DOHH2 (cell line): ENCODE measurements at regions not wholly inside any gene's neighbourhood (a gene's known extent, or its start where the extent isn't known, plus 50 kb on each side); places are given as distances from the start of the nearest gene placed in this dataset.
"Not testable (repeated sequence)": the region's sequence is repeated elsewhere in the genome, so short reads cannot be mapped to it uniquely, and the experiment has no call there.

ENCODE experiments used
- H3F3A ChIP-seq: fragments of 200-600 bp; sonication (generic), shearing (Covaris generic); 2 replicates; pipeline ENCODE4 v1.6.0; 2016; ENCODE audit warnings: antibody characterized with exemption, mild to moderate bottlenecking; ENCODE audit not compliant: control insufficient read depth, insufficient read depth
- H3K27ac ChIP-seq: fragments of 200-600 bp; sonication (generic); 2 replicates; pipeline ENCODE4 v1.5.1; 2014; ENCODE audit warnings: low read depth, mild to moderate bottlenecking, low read length, moderate library complexity
- H3K27me3 ChIP-seq: fragments of 200-600 bp; sonication (generic); 2 replicates; pipeline ENCODE4 v1.6.1; 2014; ENCODE audit warnings: mild to moderate bottlenecking, low read length, mixed read lengths; ENCODE audit not compliant: control insufficient read depth
- H3K36me3 ChIP-seq: fragments of 200-600 bp; sonication (generic); 2 replicates; pipeline ENCODE4 v1.6.1; 2014; ENCODE audit warnings: mild to moderate bottlenecking, low read length, moderate library complexity, mixed read lengths; ENCODE audit not compliant: control insufficient read depth
- H3K4me1 ChIP-seq: fragments of 200-600 bp; sonication (generic); 2 replicates; pipeline ENCODE4 v1.6.1; 2014; ENCODE audit warnings: mild to moderate bottlenecking, low read length, mixed read lengths; ENCODE audit not compliant: control insufficient read depth
- H3K4me2 ChIP-seq: fragments of 200-600 bp; sonication (generic); 2 replicates; pipeline ENCODE4 v1.6.0; 2014; ENCODE audit warnings: mild to moderate bottlenecking, low read length, moderate library complexity
- H3K4me3 ChIP-seq: fragments of 200-600 bp; sonication (generic); 2 replicates; pipeline ENCODE4 v1.5.1; 2014; ENCODE audit warnings: mild to moderate bottlenecking, low read length, mixed read lengths
- H3K79me2 ChIP-seq: fragments of 200-600 bp; sonication (generic); 2 replicates; pipeline ENCODE4 v1.6.1; 2014; ENCODE audit warnings: mild to moderate bottlenecking, low read length, mixed read lengths; ENCODE audit not compliant: control insufficient read depth
- H3K9me2 ChIP-seq: fragments of 200-600 bp; sonication (generic); replicated peaks from 2 replicates; pipeline ENCODE4 v1.6.1; 2014; ENCODE audit warnings: mild to moderate bottlenecking, low read length, mixed read lengths; ENCODE audit not compliant: control insufficient read depth
- H3K9me3 ChIP-seq: fragments of 200-600 bp; sonication (generic); 2 replicates; pipeline ENCODE4 v1.6.1; 2014; ENCODE audit warnings: antibody characterized with exemption, low read length, mixed read lengths; ENCODE audit not compliant: control insufficient read depth, insufficient read depth
- H4K20me1 ChIP-seq: fragments of 200-600 bp; sonication (generic); 2 replicates; pipeline ENCODE4 v1.6.0; 2014; ENCODE audit warnings: low read depth, mild to moderate bottlenecking, antibody characterized with exemption, low read length, moderate library complexity; ENCODE audit not compliant: control insufficient read depth, insufficient read depth
- EZH2phosphoT487 ChIP-seq: fragments of 200-600 bp; sonication (generic); IDR thresholded peaks from 2 replicates; pipeline ENCODE4 v1.6.1; 2017; ENCODE audit warnings: borderline replicate concordance, mild to moderate bottlenecking, antibody characterized with exemption, low read length, moderate library complexity, mixed read lengths
- TF ChIP-seq, protein P1 (sequence below): fragments of 200-600 bp; sonication (generic); IDR thresholded peaks from one replicate; pipeline ENCODE4 v1.5.1; 2014; ENCODE audit warnings: antibody characterized with exemption, mild to moderate bottlenecking, low read depth, low read length; ENCODE audit not compliant: poor library complexity, severe bottlenecking

DNA sequence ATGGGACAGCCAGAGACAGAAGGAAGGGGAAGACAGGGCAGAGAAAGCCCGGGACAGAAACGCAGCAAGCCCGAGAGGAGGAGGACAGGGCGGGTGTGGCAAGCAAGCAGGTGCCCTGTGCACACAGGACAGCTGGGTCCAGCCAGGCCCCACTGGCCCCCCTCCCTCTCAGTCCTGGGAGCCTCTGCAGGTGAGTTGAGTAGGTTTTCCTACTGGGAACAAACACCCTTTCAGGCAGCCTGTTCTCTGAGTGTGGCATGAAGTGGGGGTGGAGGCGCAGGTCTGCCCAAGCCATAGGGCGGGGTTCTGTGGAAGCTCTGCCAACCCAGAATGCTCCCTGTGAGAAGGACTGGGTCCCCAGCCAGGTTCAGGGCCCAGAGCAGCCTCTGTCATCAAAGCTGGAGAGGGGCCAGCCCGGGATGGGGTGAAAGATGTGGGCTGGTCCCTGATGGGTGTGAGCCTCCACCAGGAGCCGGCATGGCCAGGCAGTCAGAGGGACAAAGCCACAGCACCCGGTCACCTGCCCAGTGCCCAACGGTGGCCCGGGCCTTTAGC is 129.4 kb downstream of the TFCP2L1 start:
- no peaks in the 10 kb centered on the region for H3F3A ChIP-seq
- TF ChIP-seq EZH2phosphoT487, result no peak
- TF ChIP-seq, protein P1, sequence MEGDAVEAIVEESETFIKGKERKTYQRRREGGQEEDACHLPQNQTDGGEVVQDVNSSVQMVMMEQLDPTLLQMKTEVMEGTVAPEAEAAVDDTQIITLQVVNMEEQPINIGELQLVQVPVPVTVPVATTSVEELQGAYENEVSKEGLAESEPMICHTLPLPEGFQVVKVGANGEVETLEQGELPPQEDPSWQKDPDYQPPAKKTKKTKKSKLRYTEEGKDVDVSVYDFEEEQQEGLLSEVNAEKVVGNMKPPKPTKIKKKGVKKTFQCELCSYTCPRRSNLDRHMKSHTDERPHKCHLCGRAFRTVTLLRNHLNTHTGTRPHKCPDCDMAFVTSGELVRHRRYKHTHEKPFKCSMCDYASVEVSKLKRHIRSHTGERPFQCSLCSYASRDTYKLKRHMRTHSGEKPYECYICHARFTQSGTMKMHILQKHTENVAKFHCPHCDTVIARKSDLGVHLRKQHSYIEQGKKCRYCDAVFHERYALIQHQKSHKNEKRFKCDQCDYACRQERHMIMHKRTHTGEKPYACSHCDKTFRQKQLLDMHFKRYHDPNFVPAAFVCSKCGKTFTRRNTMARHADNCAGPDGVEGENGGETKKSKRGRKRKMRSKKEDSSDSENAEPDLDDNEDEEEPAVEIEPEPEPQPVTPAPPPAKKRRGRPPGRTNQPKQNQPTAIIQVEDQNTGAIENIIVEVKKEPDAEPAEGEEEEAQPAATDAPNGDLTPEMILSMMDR, result no peak
- H3K4me3 ChIP-seq, result no peak overlapping the region
- no peaks in the 10 kb centered on the region for H4K20me1 ChIP-seq
- H3K9me2 ChIP-seq, result no peaks in the 10 kb centered on the region
- no peaks in the 10 kb centered on the region for H3K27me3 ChIP-seq
- H3K9me3 ChIP-seq, result peaks cover 9% of the 10 kb centered on the region; the same call in 1 of the 2 replicates
- no peaks in the 10 kb centered on the region for H3K4me1 ChIP-seq
- no peak overlapping the region for H3K27ac ChIP-seq
- no peaks in the 10 kb centered on the region for H3K79me2 ChIP-seq
- H3K4me2 ChIP-seq, result no peak overlapping the region
- no peaks in the 10 kb centered on the region for H3K36me3 ChIP-seq

DNA sequence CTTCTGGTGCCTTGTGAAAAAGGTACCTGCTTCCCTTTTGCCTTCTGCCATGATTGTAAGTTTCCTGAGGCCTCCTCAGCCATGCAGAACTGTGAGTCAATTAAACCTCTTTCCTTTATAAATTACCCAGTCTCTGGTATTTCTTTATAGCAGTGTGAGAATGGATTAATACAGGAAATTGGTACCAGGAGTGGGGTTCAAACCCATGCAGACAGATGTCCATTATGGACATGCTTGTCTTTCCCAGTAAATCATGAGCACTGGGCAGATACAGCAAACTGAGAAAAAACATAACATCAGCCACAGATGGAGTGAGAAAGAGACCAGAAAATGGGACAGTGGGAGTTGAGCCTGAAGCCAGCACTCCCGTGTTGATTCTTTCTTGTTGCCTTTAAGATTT is 127.5 kb downstream of the TFCP2L1 start:
- H3K79me2 ChIP-seq, H3K4me2 ChIP-seq, H3K9me3 ChIP-seq, H3K4me1 ChIP-seq, H3K4me3 ChIP-seq, H4K20me1 ChIP-seq, H3K36me3 ChIP-seq, H3K27ac ChIP-seq, H3K27me3 ChIP-seq, H3K9me2 ChIP-seq, H3F3A ChIP-seq: not testable (repeated sequence)

DNA sequence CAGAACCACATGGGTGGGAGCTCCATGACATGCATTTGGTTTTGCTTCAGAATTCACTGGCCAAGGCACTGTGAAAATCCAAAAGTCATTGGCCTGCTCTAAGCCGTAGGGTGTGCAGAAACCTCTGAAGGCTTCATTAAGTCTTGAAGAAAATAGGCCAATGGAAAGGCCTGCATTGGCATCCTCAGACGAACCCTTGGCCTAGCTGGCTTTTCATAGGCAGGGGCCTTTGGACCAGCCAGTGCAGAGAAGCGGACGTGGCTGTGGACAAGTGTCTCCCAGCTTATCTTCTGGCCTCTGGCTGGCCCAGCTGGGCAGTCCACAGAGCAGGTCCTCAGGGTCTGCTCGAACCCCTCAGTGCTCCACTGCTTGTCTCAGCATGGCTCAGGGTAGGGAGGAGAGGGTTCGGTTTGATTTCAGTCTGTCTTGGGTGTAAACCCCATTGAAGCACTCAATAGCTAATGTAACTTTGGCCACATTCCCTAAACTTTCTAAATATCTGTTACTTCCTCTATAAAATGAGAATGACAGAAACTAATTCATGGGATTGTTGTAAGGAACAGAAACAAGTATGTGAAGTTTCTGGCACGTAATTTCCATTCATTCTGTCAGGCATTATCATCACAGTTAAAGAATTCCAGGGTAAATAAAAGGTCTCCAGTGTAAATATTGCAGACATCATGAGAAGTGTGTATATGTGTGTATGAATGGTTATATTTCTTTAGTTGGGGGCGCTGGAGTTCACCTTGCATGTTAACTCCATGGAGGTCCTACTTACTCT is 125.5 kb downstream of the TFCP2L1 start:
- TF ChIP-seq EZH2phosphoT487, result no peak
- TF ChIP-seq, protein P1, result no peak
- H3F3A ChIP-seq, result no peaks in the 10 kb centered on the region
- H3K36me3 ChIP-seq, result no peaks in the 10 kb centered on the region
- no peak overlapping the region for H3K4me2 ChIP-seq
- H3K9me2 ChIP-seq, result no peaks in the 10 kb centered on the region
- H3K27ac ChIP-seq, result no peak overlapping the region
- H3K9me3 ChIP-seq, result peaks cover 9% of the 10 kb centered on the region; the same call in 1 of the 2 replicates
- no peaks in the 10 kb centered on the region for H4K20me1 ChIP-seq
- H3K4me3 ChIP-seq, result no peak overlapping the region
- no peaks in the 10 kb centered on the region for H3K79me2 ChIP-seq
- H3K4me1 ChIP-seq, result no peaks in the 10 kb centered on the region
- no peaks in the 10 kb centered on the region for H3K27me3 ChIP-seq

DNA sequence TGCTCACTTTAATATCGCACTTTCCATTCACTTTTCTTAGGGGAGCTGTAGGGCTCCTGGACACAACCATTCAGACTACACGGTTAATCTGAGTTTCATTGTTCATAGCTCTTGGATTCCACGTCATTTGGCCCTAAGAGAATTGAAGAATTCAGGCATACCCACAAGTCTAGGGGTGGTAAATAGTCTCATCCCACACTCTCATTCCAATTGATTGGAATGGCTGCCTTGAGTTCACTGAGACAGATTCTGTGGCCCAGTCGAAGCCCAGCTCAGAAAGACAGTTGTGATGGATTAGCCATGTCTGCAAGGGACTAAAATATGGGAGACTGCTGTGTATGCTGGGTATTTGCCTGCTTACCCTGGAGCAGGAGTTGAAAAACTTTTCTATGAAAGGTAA is 124.6 kb downstream of the TFCP2L1 start:
- H3F3A ChIP-seq, result no peaks in the 10 kb centered on the region
- no peaks in the 10 kb centered on the region for H3K79me2 ChIP-seq
- no peaks in the 10 kb centered on the region for H3K4me1 ChIP-seq
- no peak overlapping the region for H3K27ac ChIP-seq
- no peaks in the 10 kb centered on the region for H4K20me1 ChIP-seq
- H3K4me2 ChIP-seq, result no peak overlapping the region
- H3K9me2 ChIP-seq, result no peaks in the 10 kb centered on the region
- TF ChIP-seq, protein P1, result no peak
- no peak for TF ChIP-seq EZH2phosphoT487
- H3K27me3 ChIP-seq, result no peaks in the 10 kb centered on the region
- H3K36me3 ChIP-seq, result no peaks in the 10 kb centered on the region
- H3K4me3 ChIP-seq, result no peak overlapping the region
- peaks cover 9% of the 10 kb centered on the region; the same call in 1 of the 2 replicates for H3K9me3 ChIP-seq
